NCI-H82 treated with DMSO at 0.1 percent for 48 hours (cell line): ENCODE measurements at regions not wholly inside any gene's neighbourhood (a gene's known extent, or its start where the extent isn't known, plus 50 kb on each side); places are given as distances from the start of the nearest gene placed in this dataset.
"Not testable (repeated sequence)": the region's sequence is repeated elsewhere in the genome, so short reads cannot be mapped to it uniquely, and the experiment has no call there.

Experiments
- DNase-seq: peaks from one replicate; lab custom pipeline; 2025; ENCODE audit not compliant: unreplicated experiment; lab: John Stamatoyannopoulos, UW

GRCh38 chr19:34620134-34620533 is 56.8 kb downstream of the SCGB2B2 start:
- DNase-seq: not testable (repeated sequence)

- no peak for DNase-seq
Observed at GRCh38 chr19:34618410-34618809, 58.5 kb downstream of the SCGB2B2 start.

- peak; percentile 1 for DNase-seq
Observed at GRCh38 chr19:34617996-34618395, 59.0 kb downstream of the SCGB2B2 start.

GRCh38 chr19:34603003-34603402 is 74.0 kb downstream of the SCGB2B2 start:
- DNase-seq: no peak

GRCh38 chr19:34601071-34601470 is 75.9 kb downstream of the SCGB2B2 start:
- no peak for DNase-seq

GRCh38 chr19:34600366-34600765 is 76.6 kb downstream of the SCGB2B2 start:
- DNase-seq: no peak

GRCh38 chr19:34598217-34599155 is 78.5 kb downstream of the SCGB2B2 start:
- DNase-seq: no peak

GRCh38 chr19:34597596-34597995 is 79.4 kb downstream of the SCGB2B2 start:
- DNase-seq: no peak

- DNase-seq: no peak
Observed at GRCh38 chr19:34596989-34597388, 80.0 kb downstream of the SCGB2B2 start.

- DNase-seq: no peak
Observed at GRCh38 chr19:34596115-34596514, 80.8 kb downstream of the SCGB2B2 start.

GRCh38 chr19:34595683-34596082 is 81.3 kb downstream of the SCGB2B2 start:
- DNase-seq: no peak

- no peak for DNase-seq
Observed at GRCh38 chr19:34590228-34590627, 86.7 kb downstream of the SCGB2B2 start.

- no peak for DNase-seq
Observed at GRCh38 chr19:34589730-34590129, 87.2 kb downstream of the SCGB2B2 start.

- DNase-seq: no peak
Observed at GRCh38 chr19:34588846-34589245, 88.1 kb downstream of the SCGB2B2 start.

GRCh38 chr19:34588249-34588648 is 88.7 kb downstream of the SCGB2B2 start:
- no peak for DNase-seq

GRCh38 chr19:34580408-34580807 is 96.6 kb downstream of the SCGB2B2 start:
- DNase-seq: no peak

- DNase-seq: no peak
Observed at GRCh38 chr19:34580055-34580336, 97.0 kb downstream of the SCGB2B2 start.

- no peak for DNase-seq
Observed at GRCh38 chr19:34579281-34580054, 97.5 kb downstream of the SCGB2B2 start.

GRCh38 chr19:34578751-34579150 is 97.2 kb downstream of the WTIP start:
- DNase-seq: no peak

GRCh38 chr19:34578173-34578572 is 96.6 kb downstream of the WTIP start:
- DNase-seq: no peak

- no peak for DNase-seq
Observed at GRCh38 chr19:34577531-34578101, 96.1 kb downstream of the WTIP start.

- DNase-seq: no peak
Observed at GRCh38 chr19:34577056-34577455, 95.5 kb downstream of the WTIP start.
